ENCODE measurements at regions not wholly inside any gene's neighbourhood (a gene's known extent, or its start where the extent isn't known, plus 50 kb on each side); places are given as distances from the start of the nearest gene placed in this dataset.

DNA sequence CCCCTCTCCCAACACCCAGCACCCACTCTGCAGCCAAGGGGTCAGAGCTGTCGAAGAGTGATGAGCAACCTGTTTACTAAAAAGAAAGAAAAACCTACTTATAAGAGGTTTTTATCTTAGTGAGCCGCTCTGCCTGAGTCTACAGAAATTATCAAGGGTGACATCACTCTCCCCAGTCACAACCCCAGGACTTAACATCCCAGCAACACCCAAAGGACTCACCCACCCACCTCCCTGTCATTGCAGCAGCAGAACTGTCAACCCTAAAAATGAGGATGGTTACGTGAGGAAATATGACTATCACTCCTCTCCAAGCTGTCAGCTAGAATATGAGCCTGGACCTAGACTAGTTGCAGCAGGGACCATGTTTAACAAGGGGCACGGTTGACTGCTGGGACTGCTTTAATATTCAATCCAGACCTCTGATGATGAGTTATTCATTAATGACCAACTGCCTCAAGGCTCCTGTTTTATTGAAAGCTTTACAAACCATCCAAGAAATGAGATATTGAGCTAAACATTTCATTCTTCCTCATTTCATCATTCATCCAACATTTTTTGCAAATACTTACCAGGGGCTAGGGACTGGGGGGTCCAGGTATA is 53.9 kb upstream of the FICD start:
- no peak for TF ChIP-seq GATA2 (IDR thresholded peaks at IDR 0.05; ENCODE audit: low read depth, low read length)
- TF ChIP-seq GATA3 (IDR thresholded peaks at IDR 0.05; ENCODE audit: low read depth, low read length), result no peak

Data from SH-SY5Y (cell line).